ENCODE measurements at regions not wholly inside any gene's neighbourhood (a gene's known extent, or its start where the extent isn't known, plus 50 kb on each side); places are given as distances from the start of the nearest gene placed in this dataset.

- peaks cover 10% of the 10 kb centered on the region for H3K9me3 Mint-ChIP-seq
- Histone ChIP-seq H3K9me3 (ENCODE audit: control insufficient read depth, low read length) (peaks cover 8% of the 10 kb centered on the region), H3K36me3 (ENCODE audit: control insufficient read depth, insufficient read depth, low read length) (no peaks in the 10 kb centered on the region), H3K27me3 (ENCODE audit: control insufficient read depth, insufficient read depth, low read length, poor library complexity, severe bottlenecking) (no peaks in the 10 kb centered on the region), H3K27ac (ENCODE audit: low read depth, low read length) (no peak overlapping the region), H3K4me3 (ENCODE audit: low read length) (no peak overlapping the region), H3K4me1 (ENCODE audit: control insufficient read depth, insufficient read depth, low read length) (no peaks in the 10 kb centered on the region), H3K9ac (ENCODE audit: extremely low read depth, low read length, poor library complexity, severe bottlenecking) (no peak overlapping the region)
- DNase-seq, result no peak
- H3K27me3 Mint-ChIP-seq (ENCODE audit: insufficient read depth), result no peaks in the 10 kb centered on the region
- no peak overlapping the region for H3K4me3 Mint-ChIP-seq
- no peaks in the 10 kb centered on the region for H3K4me1 Mint-ChIP-seq
- H3K36me3 Mint-ChIP-seq (ENCODE audit: low read depth), result peaks cover 5% of the 10 kb centered on the region
- H3K27ac Mint-ChIP-seq, result no peak overlapping the region
- 96 to 100% methylated on average over 1 to 2 of the region's 2 CpGs for WGBS, 2 experiments (ENCODE audit: insufficient coverage in 1 of 2, insufficient read length in 1 of 2)
- TF ChIP-seq, protein P1, sequence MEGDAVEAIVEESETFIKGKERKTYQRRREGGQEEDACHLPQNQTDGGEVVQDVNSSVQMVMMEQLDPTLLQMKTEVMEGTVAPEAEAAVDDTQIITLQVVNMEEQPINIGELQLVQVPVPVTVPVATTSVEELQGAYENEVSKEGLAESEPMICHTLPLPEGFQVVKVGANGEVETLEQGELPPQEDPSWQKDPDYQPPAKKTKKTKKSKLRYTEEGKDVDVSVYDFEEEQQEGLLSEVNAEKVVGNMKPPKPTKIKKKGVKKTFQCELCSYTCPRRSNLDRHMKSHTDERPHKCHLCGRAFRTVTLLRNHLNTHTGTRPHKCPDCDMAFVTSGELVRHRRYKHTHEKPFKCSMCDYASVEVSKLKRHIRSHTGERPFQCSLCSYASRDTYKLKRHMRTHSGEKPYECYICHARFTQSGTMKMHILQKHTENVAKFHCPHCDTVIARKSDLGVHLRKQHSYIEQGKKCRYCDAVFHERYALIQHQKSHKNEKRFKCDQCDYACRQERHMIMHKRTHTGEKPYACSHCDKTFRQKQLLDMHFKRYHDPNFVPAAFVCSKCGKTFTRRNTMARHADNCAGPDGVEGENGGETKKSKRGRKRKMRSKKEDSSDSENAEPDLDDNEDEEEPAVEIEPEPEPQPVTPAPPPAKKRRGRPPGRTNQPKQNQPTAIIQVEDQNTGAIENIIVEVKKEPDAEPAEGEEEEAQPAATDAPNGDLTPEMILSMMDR (conservative IDR thresholded peaks at IDR 0.05), result no peak
Observed at GRCh38 chr4:170610434-170610833, 520.7 kb upstream of the AADAT start.

- Histone ChIP-seq H3K9me3 (ENCODE audit: control insufficient read depth, low read length) (no peaks in the 10 kb centered on the region), H3K4me3 (ENCODE audit: low read length) (no peak overlapping the region)
- no peak for DNase-seq
Observed at GRCh38 chr4:170599894-170600293, 510.1 kb upstream of the AADAT start.

GRCh38 chr4:170591076-170591475, 501.3 kb upstream of the AADAT start:
- Mint-ChIP-seq H3K36me3 (ENCODE audit: low read depth) (no peaks in the 10 kb centered on the region), H3K9me3 (no peaks in the 10 kb centered on the region), H3K27me3 (ENCODE audit: insufficient read depth) (no peaks in the 10 kb centered on the region), H3K4me1 (peaks cover 12% of the 10 kb centered on the region), H3K27ac (no peak overlapping the region), H3K4me3 (no peak overlapping the region)
- Histone ChIP-seq H3K27me3 (ENCODE audit: control insufficient read depth, insufficient read depth, low read length, poor library complexity, severe bottlenecking) (no peaks in the 10 kb centered on the region), H3K9ac (ENCODE audit: extremely low read depth, low read length, poor library complexity, severe bottlenecking) (no peak overlapping the region), H3K9me3 (ENCODE audit: control insufficient read depth, low read length) (no peaks in the 10 kb centered on the region), H3K4me1 (ENCODE audit: control insufficient read depth, insufficient read depth, low read length) (no peaks in the 10 kb centered on the region), H3K36me3 (ENCODE audit: control insufficient read depth, insufficient read depth, low read length) (no peaks in the 10 kb centered on the region), H3K4me3 (ENCODE audit: low read length) (no peak overlapping the region), H3K27ac (ENCODE audit: low read depth, low read length) (no peak overlapping the region)
- no peak for DNase-seq
- TF ChIP-seq, protein P1 (conservative IDR thresholded peaks at IDR 0.05), result no peak
- 85 to 93% methylated on average over 3 of the region's 3 CpGs for WGBS, 2 experiments (ENCODE audit: insufficient coverage in 1 of 2, insufficient read length in 1 of 2)

More at GRCh38 chr4:170599894-170600293, 510.1 kb upstream of the AADAT start:
- no peak overlapping the region for H3K4me3 Mint-ChIP-seq
- Histone ChIP-seq H3K27me3 (ENCODE audit: control insufficient read depth, insufficient read depth, low read length, poor library complexity, severe bottlenecking) (no peaks in the 10 kb centered on the region), H3K36me3 (ENCODE audit: control insufficient read depth, insufficient read depth, low read length) (no peaks in the 10 kb centered on the region), H3K27ac (ENCODE audit: low read depth, low read length) (no peak overlapping the region), H3K9ac (ENCODE audit: extremely low read depth, low read length, poor library complexity, severe bottlenecking) (no peak overlapping the region), H3K4me1 (ENCODE audit: control insufficient read depth, insufficient read depth, low read length) (no peaks in the 10 kb centered on the region)
- H3K4me1 Mint-ChIP-seq, result no peaks in the 10 kb centered on the region
- no peaks in the 10 kb centered on the region for H3K27me3 Mint-ChIP-seq (ENCODE audit: insufficient read depth)
- H3K36me3 Mint-ChIP-seq (ENCODE audit: low read depth), result no peaks in the 10 kb centered on the region
- H3K27ac Mint-ChIP-seq, result no peak overlapping the region
- WGBS, 2 experiments (ENCODE audit: insufficient coverage in 1 of 2, insufficient read length in 1 of 2), result 84 to 93% methylated on average over 2 to 4 of the region's 4 CpGs
- TF ChIP-seq, protein P1 (conservative IDR thresholded peaks at IDR 0.05), result no peak
- no peaks in the 10 kb centered on the region for H3K9me3 Mint-ChIP-seq
